Effector memory CD8-positive, alpha-beta T cell (primary cell): ENCODE measurements at regions not wholly inside any gene's neighbourhood (a gene's known extent, or its start where the extent isn't known, plus 50 kb on each side); places are given as distances from the start of the nearest gene placed in this dataset.

Experiments used
- ATAC-seq: fragments of 150-1000 bp; cut with Tn5 transposase; replicated peaks from 2 replicates; pipeline ENCODE4 v1.10.0; 2021; ENCODE audit warnings: mild to moderate bottlenecking, moderate library complexity
- DNase-seq, 3 experiments: peaks; one replicate each; pipeline ENCODE4 v3.0.0; 2021
- H3K27ac Mint-ChIP-seq, 2 donors: one replicate each; pipeline ENCODE4 v1.8.0; 2022; ENCODE audit warnings: mild to moderate bottlenecking in 2 of 2, mixed read lengths in 2 of 2, moderate library complexity in 2 of 2
- H3K27me3 Mint-ChIP-seq, 2 donors: one replicate each; pipeline ENCODE4 v1.8.0; 2022; ENCODE audit warnings: mixed read lengths in 2 of 2
- H3K36me3 Mint-ChIP-seq: one replicate; pipeline ENCODE4 v1.8.0; 2022; ENCODE audit warnings: mild to moderate bottlenecking, moderate library complexity, mixed read lengths; ENCODE audit not compliant: insufficient read depth
- H3K4me1 Mint-ChIP-seq, 2 donors: one replicate each; pipeline ENCODE4 v1.8.0; 2022; ENCODE audit warnings: low read depth in 2 of 2, mixed read lengths in 2 of 2
- H3K4me3 Mint-ChIP-seq, 2 donors: one replicate each; pipeline ENCODE4 v1.8.0; 2022; ENCODE audit warnings: mild to moderate bottlenecking in 2 of 2, mixed read lengths in 2 of 2, moderate library complexity in 2 of 2
- H3K9me3 Mint-ChIP-seq, 2 donors: one replicate each; pipeline ENCODE4 v1.8.0; 2022; ENCODE audit warnings: mixed read lengths in 2 of 2

DNA sequence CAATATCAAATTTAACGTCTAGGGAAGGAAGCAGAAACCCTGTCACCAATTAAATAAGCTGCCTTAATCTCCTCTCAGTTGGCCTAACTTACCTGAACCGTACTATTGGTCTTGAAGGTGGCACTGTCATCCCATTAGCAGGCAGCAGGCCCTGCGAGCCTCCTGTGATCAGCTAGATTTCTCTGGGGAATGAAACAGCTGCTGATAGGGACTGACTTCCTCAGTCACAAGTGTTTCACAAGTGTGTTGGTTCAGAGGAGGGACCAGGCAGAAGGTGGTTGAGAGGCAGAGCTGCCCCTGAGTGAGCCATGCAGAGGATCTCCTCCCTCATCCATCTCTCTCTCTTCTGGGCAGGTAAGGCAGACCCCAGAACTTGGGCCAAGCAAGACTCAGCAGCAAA, 166.8 kb downstream of the DAD1 start:
- Mint-ChIP-seq H3K4me1 (no peaks in the 10 kb centered on the region), H3K9me3 (no peaks in the 10 kb centered on the region), H3K4me3 (no peak overlapping the region), H3K36me3 (no peaks in the 10 kb centered on the region), H3K27ac (no peak overlapping the region), H3K27me3 (no peaks in the 10 kb centered on the region)
- ATAC-seq: no peak
- DNase-seq: no peak

- Mint-ChIP-seq H3K27me3 (no peaks in the 10 kb centered on the region), H3K4me3 (no peak overlapping the region), H3K27ac (no peak overlapping the region), H3K4me1 (no peaks in the 10 kb centered on the region), H3K36me3 (no peaks in the 10 kb centered on the region), H3K9me3 (no peaks in the 10 kb centered on the region)
- ATAC-seq (no peak), DNase-seq (no peak)
Measured at GRCh38 chr14:22420598-22421186, 168.3 kb downstream of the DAD1 start.

DNA sequence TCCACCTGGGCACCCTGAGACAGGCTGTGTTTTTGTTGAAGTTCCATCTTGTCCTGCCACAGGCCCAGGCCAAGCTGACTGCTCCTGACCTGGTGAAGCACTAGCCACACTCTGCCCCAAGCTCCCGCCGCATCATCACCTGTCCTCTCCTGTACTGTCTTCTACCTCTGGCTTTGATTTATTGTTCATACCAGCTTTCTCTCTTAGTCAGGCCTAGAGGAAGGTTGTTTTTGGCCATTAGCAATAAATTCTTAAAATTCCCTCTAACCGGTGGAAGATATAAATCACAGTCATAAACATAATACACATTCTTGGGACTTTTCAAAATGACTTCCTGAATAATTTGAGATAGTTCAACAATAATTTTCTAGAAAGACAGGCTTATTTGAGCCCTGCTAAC, 169.4 kb downstream of the DAD1 start:
- Mint-ChIP-seq H3K36me3 (no peaks in the 10 kb centered on the region), H3K27ac (no peak overlapping the region), H3K4me1 (no peaks in the 10 kb centered on the region), H3K9me3 (no peaks in the 10 kb centered on the region), H3K27me3 (no peaks in the 10 kb centered on the region), H3K4me3 (no peak overlapping the region)
- DNase-seq (no peak), ATAC-seq (no peak)

- H3K27ac Mint-ChIP-seq: no peak overlapping the region
- H3K9me3 Mint-ChIP-seq: no peaks in the 10 kb centered on the region
- no peaks in the 10 kb centered on the region for H3K36me3 Mint-ChIP-seq
- ATAC-seq (no peak), DNase-seq (no peak)
- H3K27me3 Mint-ChIP-seq: no peaks in the 10 kb centered on the region
- H3K4me3 Mint-ChIP-seq: no peak overlapping the region
- no peaks in the 10 kb centered on the region for H3K4me1 Mint-ChIP-seq
Measured at GRCh38 chr14:22418631-22419030, 170.4 kb downstream of the DAD1 start.

GRCh38 chr14:22417914-22418313, 171.1 kb downstream of the DAD1 start:
- ATAC-seq (no peak), DNase-seq (no peak)
- no peaks in the 10 kb centered on the region for H3K4me1 Mint-ChIP-seq
- no peaks in the 10 kb centered on the region for H3K27me3 Mint-ChIP-seq
- H3K4me3 Mint-ChIP-seq: no peak overlapping the region
- H3K36me3 Mint-ChIP-seq: no peaks in the 10 kb centered on the region
- no peaks in the 10 kb centered on the region for H3K9me3 Mint-ChIP-seq
- H3K27ac Mint-ChIP-seq: no peak overlapping the region

- Mint-ChIP-seq H3K36me3 (no peaks in the 10 kb centered on the region), H3K27ac (no peak overlapping the region), H3K27me3 (no peaks in the 10 kb centered on the region), H3K4me1 (no peaks in the 10 kb centered on the region), H3K9me3 (no peaks in the 10 kb centered on the region), H3K4me3 (no peak overlapping the region)
- no peak for DNase-seq
- no peak for ATAC-seq
Measured at GRCh38 chr14:22416193-22416592, 172.8 kb downstream of the DAD1 start.

DNA sequence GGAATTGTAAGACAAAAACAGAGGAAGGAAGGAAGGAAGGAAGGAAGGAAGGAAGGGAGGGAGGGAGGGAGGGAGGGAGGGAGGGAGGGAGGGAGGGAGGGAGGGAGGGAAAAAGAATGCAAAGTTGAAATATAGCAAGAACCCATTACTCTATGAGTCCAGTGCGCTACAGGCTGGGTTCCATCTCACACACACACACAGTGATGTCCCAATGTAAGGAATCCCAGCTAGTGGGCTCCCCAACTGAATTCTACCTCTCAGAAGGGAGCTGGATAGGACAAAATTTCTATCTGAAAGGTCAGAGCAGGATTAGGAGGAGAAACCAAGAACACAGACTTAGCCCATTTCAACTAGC, 173.4 kb downstream of the DAD1 start:
- Mint-ChIP-seq H3K4me1 (no peaks in the 10 kb centered on the region), H3K4me3 (no peak overlapping the region), H3K9me3 (no peaks in the 10 kb centered on the region), H3K36me3 (no peaks in the 10 kb centered on the region), H3K27me3 (no peaks in the 10 kb centered on the region), H3K27ac (no peak overlapping the region)
- DNase-seq (no peak), ATAC-seq (no peak)

- Mint-ChIP-seq H3K27ac (no peak overlapping the region), H3K4me1 (no peaks in the 10 kb centered on the region), H3K4me3 (no peak overlapping the region), H3K9me3 (no peaks in the 10 kb centered on the region), H3K27me3 (no peaks in the 10 kb centered on the region), H3K36me3 (no peaks in the 10 kb centered on the region)
- no peak for ATAC-seq
- no peak for DNase-seq
Measured at GRCh38 chr14:22414876-22415604, 174.0 kb downstream of the DAD1 start.

- Mint-ChIP-seq H3K4me1 (no peaks in the 10 kb centered on the region), H3K36me3 (no peaks in the 10 kb centered on the region), H3K4me3 (no peak overlapping the region), H3K27me3 (no peaks in the 10 kb centered on the region), H3K9me3 (no peaks in the 10 kb centered on the region), H3K27ac (no peak overlapping the region)
- no peak for DNase-seq
- ATAC-seq: no peak
Measured at GRCh38 chr14:22412926-22413411, 176.1 kb downstream of the DAD1 start.

GRCh38 chr14:22411398-22412055, 177.5 kb downstream of the DAD1 start:
- no peaks in the 10 kb centered on the region for H3K36me3 Mint-ChIP-seq
- no peaks in the 10 kb centered on the region for H3K9me3 Mint-ChIP-seq
- no peak for DNase-seq
- H3K4me3 Mint-ChIP-seq: no peak overlapping the region
- no peak overlapping the region for H3K27ac Mint-ChIP-seq
- no peak for ATAC-seq
- no peaks in the 10 kb centered on the region for H3K27me3 Mint-ChIP-seq
- H3K4me1 Mint-ChIP-seq: no peaks in the 10 kb centered on the region

DNA sequence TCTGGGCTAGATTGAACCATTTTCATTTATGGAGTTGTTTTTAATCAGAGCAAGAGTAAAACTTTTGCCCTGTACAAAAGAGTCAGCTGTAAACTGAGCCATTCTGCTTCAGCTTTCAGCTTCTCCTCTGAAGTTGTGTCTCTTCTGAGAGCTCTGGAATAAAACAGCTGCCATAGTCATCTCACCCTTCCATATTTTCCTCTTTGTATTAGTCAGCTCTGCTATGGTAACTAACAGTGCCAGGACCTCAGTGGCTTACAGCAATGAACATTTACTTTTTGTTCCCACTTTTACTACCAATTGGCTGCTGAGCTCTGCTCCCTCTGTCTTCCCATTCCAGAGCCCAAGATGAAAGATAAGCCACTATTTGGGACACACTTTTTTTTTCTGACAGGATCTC, 178.5 kb downstream of the DAD1 start:
- no peaks in the 10 kb centered on the region for H3K36me3 Mint-ChIP-seq
- ATAC-seq (no peak), DNase-seq (no peak)
- H3K27me3 Mint-ChIP-seq: no peaks in the 10 kb centered on the region
- no peaks in the 10 kb centered on the region for H3K9me3 Mint-ChIP-seq
- H3K4me1 Mint-ChIP-seq: no peaks in the 10 kb centered on the region
- no peak overlapping the region for H3K27ac Mint-ChIP-seq
- no peak overlapping the region for H3K4me3 Mint-ChIP-seq

- DNase-seq (no peak), ATAC-seq (no peak)
- Mint-ChIP-seq H3K4me1 (no peaks in the 10 kb centered on the region), H3K27me3 (no peaks in the 10 kb centered on the region), H3K27ac (no peak overlapping the region), H3K4me3 (no peak overlapping the region), H3K9me3 (no peaks in the 10 kb centered on the region), H3K36me3 (no peaks in the 10 kb centered on the region)
Measured at GRCh38 chr14:22409006-22409405, 180.0 kb downstream of the DAD1 start.

DNA sequence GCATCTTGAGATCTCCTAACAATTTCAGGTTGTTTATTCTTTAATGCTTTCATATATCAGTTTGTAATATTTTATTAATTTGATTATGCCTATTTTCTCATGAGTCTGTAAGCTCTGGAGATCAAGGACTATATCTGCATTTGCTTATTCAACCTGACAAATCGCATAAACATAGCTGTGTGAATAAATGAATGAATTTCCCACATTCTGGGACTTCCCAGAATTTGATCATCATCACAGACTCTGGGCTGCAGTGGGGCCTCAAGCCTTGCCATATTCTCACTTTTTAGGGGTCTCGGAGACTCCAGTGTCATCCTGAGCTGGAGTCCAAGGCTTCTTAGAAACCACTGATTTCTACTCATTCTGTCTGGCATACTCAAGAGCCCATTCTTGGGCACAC, 180.5 kb downstream of the DAD1 start:
- H3K36me3 Mint-ChIP-seq: no peaks in the 10 kb centered on the region
- no peak overlapping the region for H3K27ac Mint-ChIP-seq
- no peaks in the 10 kb centered on the region for H3K27me3 Mint-ChIP-seq
- DNase-seq (no peak), ATAC-seq (no peak)
- H3K4me1 Mint-ChIP-seq: no peaks in the 10 kb centered on the region
- H3K4me3 Mint-ChIP-seq: no peak overlapping the region
- no peaks in the 10 kb centered on the region for H3K9me3 Mint-ChIP-seq

- Mint-ChIP-seq H3K4me3 (no peak overlapping the region), H3K4me1 (no peaks in the 10 kb centered on the region)
Measured at GRCh38 chr14:22407033-22407432, 182.0 kb downstream of the DAD1 start.

More at GRCh38 chr14:22407033-22407432, 182.0 kb downstream of the DAD1 start:
- ATAC-seq (no peak), DNase-seq (no peak)
- Mint-ChIP-seq H3K36me3 (no peaks in the 10 kb centered on the region), H3K27ac (no peak overlapping the region), H3K27me3 (no peaks in the 10 kb centered on the region), H3K9me3 (no peaks in the 10 kb centered on the region)
